Activated CD4-positive, alpha-beta T cell treated with anti-CD3 and anti-CD28 coated beads for 48 hours (primary cell): ENCODE measurements at regions not wholly inside any gene's neighbourhood (a gene's known extent, or its start where the extent isn't known, plus 50 kb on each side); places are given as distances from the start of the nearest gene placed in this dataset.

ENCODE experiments used
- DNase-seq: peaks from one replicate; pipeline ENCODE4 v3.0.0-alpha.2; 2020

DNA sequence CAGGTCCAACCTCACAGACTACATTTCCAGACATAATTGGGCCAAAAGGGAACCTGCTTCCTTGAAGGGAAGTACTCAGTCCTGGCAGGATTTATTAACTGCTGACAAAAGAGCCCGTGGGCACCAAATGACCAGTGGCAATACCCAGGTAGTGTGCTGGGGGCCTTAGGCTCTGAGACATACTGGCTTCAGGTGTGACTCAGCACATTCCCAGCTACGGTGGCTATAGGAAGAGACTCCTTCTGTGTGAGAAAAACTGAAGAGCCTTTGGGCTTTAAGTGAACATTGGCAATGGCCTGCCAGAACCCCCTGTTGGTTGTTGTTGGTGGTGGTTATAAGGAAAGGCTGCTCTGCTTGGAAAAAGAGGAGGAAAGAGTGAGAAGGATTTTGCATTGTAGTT lies 401.8 kb downstream of the KCNJ3 start:
- no peak for DNase-seq

DNA sequence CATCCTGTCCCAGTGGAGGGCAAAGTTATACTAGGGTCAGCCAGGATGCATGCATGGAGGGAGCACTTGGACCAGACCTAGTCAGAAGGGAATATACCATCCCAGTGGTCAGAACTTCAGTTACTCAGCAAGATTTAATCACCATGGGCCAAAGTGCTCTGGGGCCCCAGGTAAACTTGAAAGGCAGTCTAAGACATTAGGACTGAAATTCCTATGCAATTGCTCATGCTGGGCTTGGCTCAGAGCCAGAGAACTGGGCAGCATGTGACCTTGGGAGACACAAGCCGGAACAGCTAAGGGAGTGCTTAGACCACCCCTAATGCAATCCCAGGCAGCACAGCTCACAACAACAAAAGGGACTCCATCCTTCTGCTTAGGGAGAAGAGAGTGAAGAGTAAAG lies 401.3 kb downstream of the KCNJ3 start:
- DNase-seq, result no peak

DNA sequence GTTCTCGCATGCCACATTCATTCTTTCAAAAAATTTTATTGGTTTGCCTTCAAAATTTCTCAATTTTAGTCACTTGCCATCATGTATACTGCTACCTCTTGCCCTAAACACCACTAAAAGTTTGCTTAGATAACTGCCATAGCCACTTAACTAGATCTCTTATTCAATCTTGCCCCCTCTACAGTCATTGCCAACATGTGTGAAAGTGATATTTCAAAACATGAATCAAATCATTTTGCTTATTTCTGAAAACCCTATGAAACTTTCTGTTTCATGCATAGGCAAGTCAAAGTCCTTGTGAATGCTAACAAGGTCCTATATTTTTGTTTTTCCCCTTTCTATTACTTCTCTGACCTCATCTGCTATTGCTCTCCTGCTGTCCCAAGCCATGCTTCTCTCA lies 397.1 kb downstream of the KCNJ3 start:
- DNase-seq, result no peak

DNA sequence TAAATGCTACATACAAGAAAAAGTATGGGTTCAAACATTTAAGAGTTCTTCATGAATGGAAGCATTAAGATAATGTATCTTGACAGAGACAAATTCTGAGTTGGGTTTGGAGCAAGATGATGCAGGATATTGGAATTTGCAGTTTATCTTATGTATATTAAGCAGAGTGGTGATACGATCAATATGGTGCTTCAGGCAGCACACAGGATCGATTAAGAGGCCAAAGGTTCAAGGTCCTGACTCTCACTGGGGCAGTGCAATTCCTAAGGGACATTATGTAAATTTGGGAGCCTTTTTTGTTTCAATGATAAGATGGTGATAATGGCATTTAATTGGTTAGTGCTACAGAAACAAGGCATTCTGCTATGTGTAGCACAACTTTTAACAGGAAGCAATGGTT lies 381.9 kb downstream of the KCNJ3 start:
- DNase-seq, result no peak

DNA sequence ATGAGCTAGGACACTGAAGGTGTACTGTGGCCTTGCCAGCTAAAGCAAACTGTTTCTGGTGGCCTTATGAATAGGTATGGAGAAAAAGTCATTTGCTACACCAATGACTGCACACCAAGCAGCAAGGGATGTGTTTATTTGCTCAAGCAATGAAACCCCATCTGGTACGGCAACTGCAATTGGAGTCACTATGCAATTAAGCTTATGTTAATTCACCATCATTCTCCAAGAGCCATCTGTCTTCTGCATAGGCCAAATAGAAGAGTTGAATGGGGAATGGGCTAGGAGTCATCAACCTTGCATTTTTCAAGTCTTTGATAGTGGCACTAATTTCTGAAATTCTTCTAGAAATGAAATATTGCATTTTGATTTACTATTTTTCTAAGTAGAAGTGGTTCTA lies 372.0 kb downstream of the KCNJ3 start:
- DNase-seq, result no peak

DNA sequence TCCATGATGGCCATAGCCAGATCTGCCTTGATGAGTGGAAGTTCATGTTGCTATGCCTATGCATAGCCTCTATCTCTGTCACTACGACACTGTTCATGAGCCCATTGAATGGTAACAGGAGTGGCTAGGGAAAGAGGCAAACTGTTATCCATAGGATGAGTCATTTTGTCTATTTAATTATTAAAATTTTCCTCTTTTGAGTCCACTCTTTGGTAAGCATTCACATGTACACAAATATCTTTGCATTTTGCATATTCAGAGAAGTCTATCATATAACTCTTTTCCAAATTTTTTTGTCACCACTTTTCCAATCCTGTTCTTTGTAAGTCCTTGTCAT lies 364.4 kb downstream of the KCNJ3 start:
- no peak for DNase-seq

DNA sequence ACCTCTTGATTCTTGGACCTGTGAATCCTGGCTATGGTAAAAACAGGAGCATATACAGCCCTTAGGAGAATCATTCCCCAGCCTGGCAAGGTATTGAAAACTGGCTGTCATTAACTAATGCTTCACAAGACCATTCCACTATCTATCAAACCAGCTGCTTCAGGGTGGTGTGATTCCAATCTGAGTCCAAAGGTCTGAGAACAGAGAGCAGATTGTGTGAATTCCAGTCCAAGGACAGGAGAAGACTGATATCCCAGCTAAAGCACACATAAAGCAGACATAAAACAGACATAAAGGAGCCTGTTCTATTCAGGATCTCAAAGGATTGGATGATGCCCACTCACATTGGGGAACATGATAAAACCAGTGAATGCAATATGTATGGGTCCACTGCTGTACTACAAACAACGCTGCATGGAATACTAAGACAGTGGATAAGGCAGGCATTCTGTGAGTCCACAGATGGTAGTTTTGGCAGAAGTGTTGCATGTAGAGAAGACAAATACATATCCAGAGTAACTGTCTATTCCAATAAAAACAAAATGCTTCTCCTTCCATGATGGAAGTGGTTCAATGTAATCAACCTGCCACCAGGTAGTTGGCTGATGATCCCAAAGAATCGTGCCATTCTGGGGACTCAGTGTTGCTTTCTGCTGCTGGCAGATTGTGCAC lies 363.9 kb downstream of the KCNJ3 start:
- DNase-seq, result no peak

DNA sequence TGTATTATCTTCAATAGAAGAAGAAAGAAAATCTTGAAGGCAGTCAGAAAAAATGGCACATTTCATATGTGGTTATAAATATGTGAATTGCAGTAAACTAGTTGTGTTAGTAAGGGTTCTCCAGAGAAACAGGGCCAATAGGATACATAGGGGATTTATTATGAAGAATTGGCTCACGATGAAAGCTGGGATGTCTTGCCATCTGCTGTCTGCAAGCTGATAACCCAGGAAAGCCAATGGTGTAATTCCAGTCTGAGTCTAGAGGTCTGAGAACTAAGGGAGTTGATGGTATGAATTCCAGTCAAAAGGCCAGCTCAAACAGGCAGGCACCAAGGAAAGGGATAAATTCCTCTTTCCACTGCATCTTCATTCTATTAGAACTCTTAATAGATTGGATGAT lies 362.4 kb downstream of the KCNJ3 start:
- DNase-seq, result no peak

DNA sequence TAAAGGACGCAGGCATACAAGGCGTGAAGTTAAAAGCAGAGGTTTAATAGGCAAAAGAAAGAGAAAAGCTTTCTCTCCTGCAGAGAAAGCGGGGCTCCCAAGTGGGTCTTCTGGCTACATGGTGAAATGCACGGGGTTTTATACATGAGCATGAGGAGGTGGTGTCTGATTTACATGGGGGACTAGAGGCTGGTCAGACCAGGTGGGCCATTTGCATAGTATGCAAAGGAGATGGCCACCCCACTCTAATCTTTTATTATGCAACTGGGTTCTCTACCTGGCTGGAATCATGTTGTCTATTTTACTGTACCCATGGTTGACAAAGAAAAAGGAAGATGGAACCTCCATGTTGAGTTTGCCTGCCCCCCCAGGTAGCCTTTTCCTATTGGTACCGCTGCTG lies 356.2 kb downstream of the KCNJ3 start:
- no peak for DNase-seq

DNA sequence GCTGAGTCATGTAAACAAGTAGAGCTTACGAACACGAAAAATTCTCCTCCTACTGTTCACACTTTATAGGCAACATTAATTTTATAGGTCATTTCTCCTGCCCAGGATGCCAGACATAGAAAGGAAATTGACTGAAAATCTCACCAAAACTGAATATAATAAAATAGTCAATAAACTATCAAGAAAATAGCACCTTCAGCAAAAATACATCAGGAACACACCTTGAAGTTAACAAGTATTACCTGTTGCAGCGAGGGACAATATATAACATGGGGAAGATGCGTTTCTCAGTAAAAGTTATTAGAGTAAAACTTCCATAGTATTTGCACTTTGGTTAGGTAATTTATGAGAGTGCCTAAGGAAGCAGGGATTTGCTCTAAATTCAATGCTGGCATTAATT lies 344.6 kb downstream of the KCNJ3 start:
- no peak for DNase-seq

DNA sequence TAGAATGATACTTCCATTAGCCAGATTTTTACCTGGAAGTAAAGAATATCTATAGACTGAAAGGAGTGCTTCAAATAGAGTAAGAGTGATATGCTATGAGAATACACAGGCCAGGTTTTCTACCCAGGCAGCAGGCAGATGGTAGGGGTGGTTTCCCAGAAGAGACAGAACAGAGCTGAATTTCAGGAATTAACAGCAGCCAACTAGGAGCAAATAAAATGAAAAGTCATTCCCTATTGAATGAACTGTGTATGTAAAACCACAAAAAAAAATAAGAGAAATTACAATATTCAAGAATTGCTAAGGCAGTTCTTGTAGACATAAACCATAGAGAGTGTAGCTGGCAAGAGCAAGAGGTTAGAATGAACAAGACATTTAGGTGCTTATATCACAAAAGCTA lies 336.8 kb downstream of the KCNJ3 start:
- DNase-seq, result no peak

DNA sequence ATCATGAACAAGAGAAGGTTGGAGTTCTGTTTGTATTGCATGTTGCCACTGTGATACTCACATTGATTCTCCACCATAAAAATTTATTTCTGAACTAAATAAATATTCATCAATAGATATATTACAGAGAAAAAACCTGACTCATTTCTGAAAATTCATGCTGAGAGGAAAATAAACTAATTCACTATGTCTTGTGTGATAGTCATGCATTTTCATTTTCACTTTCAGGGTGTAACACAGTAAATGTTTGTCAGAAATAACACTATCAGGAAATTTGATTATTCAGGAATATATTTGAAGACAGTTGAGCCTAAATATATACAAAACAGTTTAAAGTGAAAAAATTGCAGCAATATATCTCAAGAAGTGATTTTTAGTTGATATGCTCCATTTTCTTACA lies 335.2 kb downstream of the KCNJ3 start:
- DNase-seq, result no peak

DNA sequence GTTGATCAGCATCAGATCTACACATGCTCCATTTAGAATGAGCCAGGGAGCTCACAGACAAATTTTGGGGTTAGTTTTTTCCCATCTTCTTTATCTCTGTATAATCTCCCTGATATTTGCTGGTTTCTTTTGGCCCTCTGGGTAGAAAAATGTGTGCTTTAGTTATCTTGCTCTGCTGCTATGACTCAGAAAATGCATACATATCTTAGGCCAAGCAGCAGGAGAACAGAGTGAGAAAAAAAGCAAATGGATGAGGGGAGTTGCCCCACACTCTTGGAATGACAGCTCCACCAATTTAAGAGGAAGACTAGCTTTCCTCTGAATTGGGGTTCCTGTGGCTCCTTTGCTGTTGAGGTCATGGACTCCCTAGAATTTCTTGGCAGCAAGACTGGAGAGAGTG lies 331.8 kb downstream of the KCNJ3 start:
- DNase-seq, result no peak

DNA sequence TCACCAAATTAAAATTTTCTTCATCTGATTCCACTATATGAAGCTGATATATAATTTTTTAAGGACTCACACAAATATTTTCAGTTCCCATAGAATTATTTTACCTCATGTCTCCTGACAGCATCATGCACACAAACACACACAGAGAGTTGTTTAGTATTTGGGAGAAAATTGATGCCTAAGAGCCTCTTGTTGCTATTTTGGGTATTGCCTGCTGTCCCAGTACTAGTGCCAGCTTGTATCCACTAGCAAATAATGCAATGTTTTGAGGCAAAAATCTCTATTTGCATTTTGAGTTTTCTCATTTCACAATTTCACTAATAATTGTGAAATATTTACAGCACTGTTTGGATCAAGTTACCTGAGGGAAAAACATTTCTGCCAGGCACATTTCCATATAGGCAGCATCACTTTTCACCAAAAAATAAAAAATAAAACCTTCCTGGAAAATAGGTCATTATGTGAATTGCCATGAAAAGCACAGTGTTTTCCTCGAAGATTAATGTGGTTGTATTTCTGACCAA lies 328.2 kb downstream of the KCNJ3 start:
- DNase-seq, result no peak

DNA sequence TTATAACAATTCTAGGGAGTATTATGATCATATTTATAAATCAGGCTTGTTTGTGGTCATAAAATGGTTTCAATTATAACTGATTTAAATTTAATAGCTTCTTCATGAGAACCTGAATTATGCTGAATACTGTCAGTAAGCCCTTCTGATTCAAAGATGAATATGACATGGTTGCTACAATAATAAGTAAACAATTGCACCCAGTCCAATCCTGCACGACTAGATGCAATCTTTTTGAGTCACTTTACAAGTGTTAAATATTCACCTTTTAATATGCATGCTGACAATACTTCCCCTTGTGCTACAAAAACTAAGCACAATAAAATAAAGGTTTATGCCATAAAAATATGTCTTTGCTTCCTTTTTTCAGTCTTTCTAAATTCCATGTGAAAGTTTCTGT lies 325.2 kb downstream of the KCNJ3 start:
- no peak for DNase-seq

DNA sequence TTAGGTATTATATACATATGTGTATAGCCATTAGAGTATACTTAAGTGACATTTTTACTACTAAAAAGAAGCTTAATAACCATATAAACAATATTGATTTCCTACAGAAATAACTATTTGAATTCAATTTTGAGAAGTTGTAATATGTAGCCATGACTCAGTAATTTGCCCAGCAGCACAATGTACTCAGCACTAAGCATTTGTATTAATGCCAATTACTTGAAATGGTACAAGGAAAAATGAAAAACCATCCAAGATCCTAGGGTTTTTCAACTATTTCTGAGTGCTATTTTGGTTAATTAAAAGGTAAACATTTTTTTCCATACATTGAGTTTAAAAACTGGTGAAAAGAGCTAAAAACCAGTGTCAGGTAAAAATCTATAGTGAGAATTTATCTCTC lies 324.0 kb downstream of the KCNJ3 start:
- DNase-seq, result no peak

DNA sequence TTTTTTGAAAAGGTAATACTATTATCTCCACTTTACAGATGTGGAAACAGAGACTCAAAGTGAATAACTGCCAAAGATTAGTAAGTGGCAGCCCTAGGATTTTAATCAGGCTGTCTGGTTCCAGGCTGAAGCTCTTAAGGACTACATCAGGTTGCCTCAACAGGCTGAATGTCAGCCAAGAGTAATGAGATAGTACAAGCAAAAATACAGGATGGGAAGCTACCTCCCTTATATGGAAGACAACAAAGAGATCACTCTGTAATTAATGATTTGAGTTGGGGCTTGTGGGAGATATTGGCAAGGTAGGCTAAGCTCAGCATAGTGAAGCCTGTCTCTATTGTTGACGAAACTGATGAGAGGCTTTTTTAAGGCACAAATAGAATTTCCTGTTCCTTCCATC lies 323.1 kb downstream of the KCNJ3 start:
- DNase-seq, result no peak

DNA sequence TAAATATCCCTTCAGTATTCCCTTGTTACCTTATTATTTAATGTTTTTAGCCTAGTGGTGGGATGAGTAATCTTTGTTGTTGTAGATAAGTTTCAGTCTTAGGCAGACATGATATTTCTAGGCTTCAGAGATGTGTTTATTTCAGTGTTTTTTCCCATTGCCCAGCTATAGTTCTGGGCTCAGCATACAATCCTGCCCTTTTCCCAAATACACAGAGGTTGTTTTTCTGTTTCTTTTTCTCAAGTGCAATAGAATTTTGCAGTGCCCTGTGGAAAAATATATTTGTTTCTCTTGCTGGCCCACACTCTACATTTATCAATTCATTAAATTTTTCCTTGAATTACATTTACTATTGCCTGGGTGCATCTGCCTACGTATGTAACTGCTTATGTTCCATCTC lies 321.8 kb downstream of the KCNJ3 start:
- DNase-seq, result no peak

DNA sequence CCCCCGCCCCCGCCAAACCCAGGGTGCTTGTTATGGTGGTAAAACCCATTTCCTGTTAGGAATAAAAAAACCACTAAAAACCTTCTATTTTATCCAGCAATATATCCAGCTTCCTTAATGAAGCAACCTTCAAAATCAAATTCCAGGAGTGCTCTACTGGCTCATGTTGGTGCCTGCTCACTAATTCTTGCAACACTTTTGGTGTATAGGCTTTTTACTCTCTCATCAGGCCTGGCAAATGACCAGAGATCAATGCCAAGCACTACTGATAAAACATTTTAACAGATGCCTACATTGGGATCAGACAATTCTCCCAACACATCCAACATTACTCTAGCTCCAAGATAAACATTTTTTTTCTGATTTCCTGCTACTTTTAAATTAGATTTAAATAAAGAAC lies 312.4 kb downstream of the KCNJ3 start:
- DNase-seq, result no peak

DNA sequence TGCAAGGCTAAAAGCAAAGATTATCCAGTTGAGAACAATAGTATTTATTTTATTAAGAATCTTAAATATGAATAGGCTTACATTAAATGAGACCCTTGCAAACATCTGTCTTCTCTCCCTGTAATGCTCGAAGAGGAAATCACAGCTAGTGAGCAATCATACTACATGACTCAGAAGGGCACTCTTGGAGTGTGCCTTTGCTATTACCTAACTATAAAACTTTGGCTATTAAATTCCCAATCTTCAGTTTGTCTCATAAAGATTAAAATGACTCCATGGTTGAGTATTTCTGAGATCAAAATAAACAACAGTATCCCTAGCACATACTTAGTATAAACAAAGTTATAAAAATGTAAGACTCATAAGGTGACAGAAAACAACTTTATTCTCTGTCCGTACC lies 296.9 kb downstream of the KCNJ3 start:
- no peak for DNase-seq

DNA sequence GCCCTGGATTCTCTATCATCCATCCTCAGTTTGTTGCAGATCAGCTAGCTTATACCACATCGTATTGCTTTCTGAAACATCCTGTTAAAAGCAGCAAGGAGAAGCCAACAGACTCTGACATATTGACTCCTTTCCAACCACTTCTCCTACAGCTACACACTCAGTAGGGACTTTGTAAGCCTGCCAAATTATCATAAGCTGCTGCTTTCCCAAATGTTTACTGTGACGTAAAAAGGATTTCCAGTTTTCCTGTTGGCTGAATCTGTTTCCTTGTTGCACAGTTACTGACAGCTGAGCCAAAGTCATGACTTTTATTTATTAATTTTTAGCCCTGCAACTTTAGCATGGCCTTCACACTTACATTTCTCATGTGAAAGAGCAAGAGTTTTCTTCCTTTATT lies 294.3 kb downstream of the KCNJ3 start:
- no peak for DNase-seq

DNA sequence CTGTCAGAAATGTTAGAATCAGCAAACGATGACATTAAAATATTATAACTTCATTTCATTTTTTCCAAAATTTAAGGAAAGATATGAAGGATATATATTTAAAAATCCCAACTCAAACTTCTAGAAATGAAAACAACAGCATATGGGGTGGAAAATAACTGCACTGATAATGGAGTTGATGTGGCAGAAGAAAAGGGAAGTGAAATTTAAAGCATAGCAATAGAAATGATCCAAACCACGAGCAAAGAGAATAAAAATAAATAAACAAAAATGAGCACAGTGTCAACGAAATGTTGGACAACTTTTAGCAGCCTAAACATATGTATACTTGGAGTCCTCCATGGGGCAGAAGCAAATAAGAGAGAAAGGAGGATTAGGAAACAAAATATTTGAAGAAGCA lies 280.2 kb downstream of the KCNJ3 start:
- no peak for DNase-seq

DNA sequence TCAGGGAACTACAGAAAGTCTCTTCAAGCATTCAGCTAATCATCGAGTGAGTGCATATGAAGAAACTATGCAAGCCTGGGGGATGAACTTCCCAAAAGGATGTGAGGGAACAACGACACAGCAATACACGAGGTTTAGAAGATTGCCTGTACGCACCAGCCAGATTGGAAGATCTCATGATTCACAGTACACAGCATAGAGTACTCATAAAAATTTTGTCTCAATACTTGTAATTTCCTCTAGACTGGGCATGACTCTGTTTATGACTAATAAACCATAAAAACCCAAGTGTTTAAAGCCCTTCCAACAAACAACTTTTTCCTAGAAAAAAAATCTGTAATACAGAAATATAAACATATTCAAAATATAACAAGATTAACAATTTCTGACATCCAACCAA lies 279.7 kb downstream of the KCNJ3 start:
- no peak for DNase-seq

DNA sequence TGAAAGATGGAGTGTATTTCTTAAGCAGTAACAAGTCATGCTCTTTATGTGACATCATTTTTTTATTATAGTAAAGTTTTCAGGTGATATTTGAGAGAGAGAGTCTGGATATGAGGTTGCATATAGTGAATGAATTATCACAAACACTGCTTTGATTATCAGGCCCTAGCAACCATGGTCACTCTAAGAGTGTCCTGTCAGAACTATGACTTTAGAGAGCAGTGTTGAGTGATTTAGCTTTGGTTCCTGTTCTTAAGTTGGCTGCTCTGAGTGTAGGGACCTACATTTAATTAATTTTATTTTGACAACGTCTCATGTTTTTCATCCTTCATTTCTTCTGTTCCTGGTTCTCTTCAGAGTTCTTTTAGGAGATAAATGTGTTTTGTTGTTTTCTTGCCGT lies 275.5 kb downstream of the KCNJ3 start:
- no peak for DNase-seq

DNA sequence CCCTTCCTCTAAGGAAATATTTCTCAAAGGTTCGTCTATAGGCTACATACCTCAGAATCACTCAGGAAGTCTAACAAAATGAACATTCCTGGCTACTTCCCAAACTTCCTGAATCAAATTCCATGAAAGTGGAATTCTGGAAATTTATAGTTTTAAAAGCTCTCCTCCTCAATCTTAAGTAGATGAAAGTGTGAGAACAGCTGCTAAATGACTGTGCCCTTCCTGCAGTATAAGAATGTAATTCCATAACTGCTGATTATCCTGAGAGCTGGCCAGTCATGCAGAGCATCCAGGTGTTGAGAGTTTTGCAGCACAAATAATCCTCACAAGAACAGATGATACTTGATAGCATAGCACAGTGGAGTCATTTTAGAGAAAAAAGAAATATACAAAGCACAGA lies 265.0 kb downstream of the KCNJ3 start:
- DNase-seq, result no peak

DNA sequence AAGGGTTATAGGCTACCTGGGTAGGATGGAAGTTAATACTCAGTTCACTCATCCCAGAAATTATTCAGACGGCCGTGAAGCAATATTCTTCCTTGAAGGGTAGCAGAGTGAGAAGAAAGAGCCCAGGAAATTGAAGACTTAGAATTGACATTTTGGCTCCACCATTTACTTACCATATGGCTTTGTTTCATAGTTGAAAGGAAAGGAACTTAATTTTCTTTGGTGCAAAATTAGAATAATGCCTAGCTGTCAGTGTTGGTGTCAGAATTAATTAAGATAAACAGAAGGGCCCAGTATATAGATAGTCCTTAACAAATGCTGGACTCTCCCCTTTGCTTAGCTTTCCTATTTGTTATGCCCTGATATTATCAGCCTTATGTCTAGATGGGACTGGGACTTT lies 263.2 kb downstream of the KCNJ3 start:
- DNase-seq, result no peak
